Activated CD4-positive, alpha-beta T cell treated with anti-CD3 and anti-CD28 coated beads, Interleukin-2, Interleukin-4, amounts not matched to agents 100 ng/mL and 50 ng/mL, durations not matched to agents 16 hours and 8 hours (primary cell): ENCODE measurements at regions not wholly inside any gene's neighbourhood (a gene's known extent, or its start where the extent isn't known, plus 50 kb on each side); places are given as distances from the start of the nearest gene placed in this dataset.

Source experiments
- DNase-seq: peaks from one replicate; pipeline ENCODE4 v3.0.0-alpha.2; 2020; ENCODE audit warnings: low spot score

GRCh38 chr10:129074939-129075338, 392.1 kb upstream of the MGMT start:
- DNase-seq: no peak

- DNase-seq: no peak
These were observed 391.5 kb upstream of the MGMT start for GRCh38 chr10:129075508-129075907.

DNA sequence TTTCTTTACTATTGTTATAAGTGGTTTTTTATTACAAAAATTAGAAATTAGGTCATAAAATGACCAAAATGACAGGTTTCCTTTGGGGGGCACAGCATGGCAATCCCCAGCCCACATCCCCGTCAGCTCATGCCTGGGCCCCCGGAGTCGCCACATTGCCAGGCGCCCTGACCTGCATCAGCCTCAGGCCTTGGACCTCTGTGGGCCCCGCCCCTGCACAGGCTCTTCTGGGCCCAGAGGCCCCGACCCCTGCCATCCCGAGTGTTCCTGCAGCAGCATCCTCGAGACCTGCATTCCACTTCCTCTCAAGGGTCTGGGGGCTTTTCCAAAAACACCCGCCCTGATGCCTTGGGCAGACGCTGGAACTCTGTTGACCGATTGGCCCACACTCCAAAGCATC, 391.1 kb upstream of the MGMT start:
- no peak for DNase-seq

DNA sequence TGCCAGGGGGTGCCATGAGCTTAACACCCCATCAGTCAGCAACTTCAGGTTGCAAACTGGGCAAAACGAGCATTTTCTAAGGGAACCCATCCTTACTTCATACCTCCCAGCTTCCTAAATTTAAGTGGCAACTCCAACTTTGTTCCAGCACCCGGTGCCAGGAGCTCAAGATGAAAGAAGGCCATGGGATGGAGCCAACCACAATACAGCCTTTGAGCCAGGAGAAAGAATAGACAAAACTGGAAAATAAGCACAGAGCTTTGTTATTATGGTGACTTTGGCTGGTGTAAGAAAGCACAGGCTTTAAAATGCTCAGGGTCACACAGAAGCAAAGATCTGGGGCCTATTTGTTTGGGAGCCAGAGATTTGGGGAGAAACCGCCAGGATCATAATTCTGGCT, 388.7 kb upstream of the MGMT start:
- no peak for DNase-seq

DNA sequence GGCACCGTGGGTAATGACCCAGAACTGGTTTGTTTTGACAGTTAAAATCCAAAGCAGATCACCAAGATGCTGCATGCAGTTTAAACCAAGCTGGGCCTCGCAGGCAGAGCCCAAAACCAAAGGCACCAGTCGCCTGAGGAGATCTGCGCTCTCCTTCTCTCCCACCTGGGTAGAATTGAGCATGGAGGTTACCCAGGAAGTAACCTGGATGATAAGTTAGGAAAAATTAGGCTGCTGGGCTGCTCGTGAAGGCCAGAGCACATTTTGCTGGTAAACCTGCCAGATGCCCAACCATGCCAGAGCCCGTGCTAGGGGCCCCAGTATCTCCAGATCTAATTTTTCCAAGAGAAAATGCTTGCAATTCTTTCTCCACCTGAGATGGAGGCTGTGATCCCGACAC, 388.3 kb upstream of the MGMT start:
- no peak for DNase-seq

GRCh38 chr10:129079705-129080104, 387.3 kb upstream of the MGMT start:
- DNase-seq: no peak

GRCh38 chr10:129085811-129086210, 381.2 kb upstream of the MGMT start:
- no peak for DNase-seq

DNA sequence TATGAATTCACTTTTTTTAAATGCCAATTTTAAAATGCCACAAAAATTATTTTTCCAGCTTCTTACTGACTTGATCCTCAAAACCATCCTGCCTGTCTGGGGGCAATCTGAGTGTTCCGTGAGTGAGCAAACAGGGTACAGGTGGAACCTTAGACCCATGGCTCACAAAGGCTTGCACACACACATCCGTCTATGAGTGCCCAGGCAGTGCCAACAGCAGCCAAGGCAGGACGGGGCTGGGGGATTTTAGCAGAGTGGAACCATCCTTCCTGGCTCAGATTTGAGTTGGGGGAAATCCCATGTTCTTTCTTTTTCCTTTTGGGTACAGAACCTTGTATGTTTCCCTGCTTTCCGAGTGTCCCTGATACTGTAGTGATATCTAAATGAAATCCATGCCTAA, 377.7 kb upstream of the MGMT start:
- DNase-seq: no peak

DNA sequence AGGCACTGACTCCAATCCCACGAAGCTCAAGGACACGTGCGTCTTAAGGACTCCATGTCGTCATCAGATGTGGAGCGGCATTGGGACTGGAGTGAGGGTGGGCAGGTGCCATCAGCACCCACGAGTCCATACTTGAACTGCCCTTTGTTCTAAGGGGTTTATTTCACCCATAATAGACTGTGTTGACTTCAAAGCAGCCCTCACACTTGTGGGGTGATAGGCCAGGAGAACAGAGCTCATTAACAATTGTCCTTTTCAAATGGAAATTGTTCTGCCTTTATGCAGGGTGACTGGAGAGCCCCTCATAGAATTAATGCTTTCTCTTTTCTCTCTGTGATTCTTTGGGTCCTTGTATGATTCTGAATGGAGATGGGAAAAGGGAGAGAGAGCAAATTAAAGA, 376.9 kb upstream of the MGMT start:
- DNase-seq: no peak

DNA sequence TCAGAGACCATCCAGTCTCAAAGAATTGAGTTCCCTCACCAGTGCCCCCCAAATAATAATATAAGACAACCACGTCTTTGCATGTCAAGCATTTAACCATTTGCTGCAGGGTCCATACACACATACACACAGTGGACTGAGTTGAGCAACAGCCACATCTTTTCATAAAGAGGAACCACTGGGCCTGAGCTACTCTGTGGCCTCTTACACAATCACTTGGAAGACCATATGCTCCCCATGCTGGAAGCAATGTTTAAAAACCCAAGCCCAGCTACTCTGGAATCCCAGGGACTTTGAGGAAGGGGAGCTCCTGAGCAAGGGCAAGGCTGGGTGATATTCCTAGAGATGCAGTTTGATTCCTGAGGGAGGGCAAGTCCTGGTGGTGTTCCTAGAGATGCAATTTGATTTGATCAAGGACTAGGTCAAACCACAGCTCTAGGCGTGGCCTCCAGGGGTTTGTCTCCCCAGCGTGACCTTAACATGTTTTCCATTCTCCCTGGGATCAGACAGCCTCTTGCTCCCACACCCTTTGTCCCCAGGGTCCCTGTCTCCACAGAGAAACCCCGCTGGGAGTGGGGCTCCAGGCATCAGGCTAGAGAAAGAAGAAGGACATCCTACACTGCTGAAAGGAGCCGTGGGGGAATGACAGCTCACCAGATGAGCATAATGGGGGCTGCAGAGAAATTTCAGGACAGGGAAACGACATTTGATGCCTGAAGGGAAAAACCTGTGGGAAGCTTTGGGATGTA, 376.2 kb upstream of the MGMT start:
- DNase-seq: no peak

DNA sequence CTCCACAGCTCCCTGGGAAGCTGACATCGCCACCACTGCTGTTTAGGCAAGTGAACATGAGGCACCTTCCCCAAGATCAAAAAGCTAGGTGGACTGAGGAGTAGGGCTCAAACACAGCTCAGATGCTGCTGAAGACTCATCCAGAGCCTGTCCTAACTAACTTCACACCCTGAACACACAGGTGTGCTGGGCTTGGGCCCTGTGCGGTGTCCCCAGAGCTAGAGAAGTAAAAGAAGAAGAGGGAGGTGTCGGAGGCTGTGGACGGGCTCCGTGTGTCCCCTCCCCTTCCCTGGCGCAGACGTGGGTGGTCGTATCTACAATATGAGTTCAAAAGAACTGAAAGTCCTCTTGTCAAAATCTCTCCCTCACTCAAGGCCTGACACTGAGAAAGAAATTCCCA, 373.4 kb upstream of the MGMT start:
- DNase-seq: no peak

- DNase-seq: no peak
These were observed 372.8 kb upstream of the MGMT start for GRCh38 chr10:129094233-129094632.

DNA sequence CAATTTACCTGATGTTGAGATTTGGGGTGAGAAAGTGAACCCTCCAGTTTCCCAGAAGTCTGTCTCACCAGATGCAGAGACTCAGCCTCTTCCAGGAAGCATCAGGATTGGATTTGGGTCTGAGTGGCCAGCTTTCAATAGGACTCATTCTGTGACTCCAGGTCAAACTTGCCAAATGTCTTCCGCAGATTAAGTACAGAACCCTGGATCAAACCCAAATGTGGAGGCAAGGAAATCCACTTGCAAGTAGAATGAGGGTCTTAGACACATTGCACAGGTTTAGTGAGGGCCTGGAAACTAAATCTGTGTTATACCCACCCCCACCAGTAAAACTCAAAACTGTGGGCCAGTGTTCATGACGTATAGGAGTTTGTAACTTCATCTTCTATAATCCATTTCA, 372.2 kb upstream of the MGMT start:
- no peak for DNase-seq

DNA sequence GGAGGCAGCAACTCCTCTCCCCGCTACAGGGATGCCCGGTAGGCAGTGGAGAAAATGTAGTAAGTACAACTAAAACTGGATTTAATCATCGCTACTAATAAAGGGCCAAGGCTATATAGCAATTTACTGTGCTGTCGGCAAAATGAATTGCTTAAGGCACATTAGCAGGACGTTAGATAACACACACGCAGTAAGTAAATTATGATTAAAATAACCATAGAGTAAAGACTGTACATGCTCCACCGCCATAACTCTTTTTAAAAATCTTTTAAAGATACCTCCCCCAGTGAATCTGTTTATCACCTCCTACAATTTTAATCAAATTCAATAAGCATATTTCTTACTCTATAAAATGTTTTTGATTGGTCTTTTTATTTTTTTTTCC, 371.4 kb upstream of the MGMT start:
- DNase-seq: no peak

GRCh38 chr10:129096065-129096984, 370.7 kb upstream of the MGMT start:
- no peak for DNase-seq

DNA sequence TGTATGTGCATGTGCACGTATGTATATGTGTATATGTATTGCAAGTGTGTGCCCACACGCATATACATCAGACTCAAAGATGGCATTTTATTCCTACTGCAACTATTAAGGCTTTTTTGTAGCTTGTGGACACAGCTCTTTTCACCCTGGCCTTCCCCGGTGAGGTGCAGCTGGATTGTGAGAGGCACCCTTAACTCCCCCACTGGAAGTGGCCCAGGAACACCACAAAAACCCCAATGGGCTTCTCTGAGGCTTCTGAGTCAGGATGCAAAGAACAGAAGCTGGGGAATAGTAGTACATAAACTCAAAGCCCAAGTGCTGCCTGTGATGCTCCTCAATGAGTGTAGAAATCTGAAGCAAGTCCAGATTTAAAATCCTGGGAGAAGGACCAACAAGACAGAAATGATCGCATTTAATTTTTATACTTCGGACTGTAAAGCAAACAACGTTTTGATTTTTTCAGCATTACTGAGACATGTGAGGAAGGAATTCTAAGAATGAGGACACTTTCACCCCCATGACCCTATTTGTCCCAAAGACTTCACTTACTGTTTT, 369.2 kb upstream of the MGMT start:
- no peak for DNase-seq

DNA sequence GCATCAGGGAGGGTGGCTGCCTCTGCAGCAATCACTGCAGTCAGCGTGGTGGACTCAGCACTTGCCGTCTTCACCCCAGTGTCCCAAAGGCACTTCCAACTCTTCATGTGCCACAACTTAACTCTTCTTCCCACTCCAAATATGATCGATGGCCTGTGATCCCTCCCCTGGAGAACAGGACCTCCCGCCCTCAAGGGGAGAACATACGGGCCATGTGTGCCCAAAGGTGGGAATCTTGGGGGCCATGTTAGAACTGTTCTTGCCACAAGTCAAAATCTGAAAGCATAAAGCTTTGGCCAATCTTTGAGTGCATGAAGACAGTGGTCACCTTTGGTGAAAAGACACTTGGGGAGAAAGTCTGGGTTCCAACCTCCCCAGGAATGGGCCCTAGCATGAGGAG, 368.5 kb upstream of the MGMT start:
- DNase-seq: no peak

DNA sequence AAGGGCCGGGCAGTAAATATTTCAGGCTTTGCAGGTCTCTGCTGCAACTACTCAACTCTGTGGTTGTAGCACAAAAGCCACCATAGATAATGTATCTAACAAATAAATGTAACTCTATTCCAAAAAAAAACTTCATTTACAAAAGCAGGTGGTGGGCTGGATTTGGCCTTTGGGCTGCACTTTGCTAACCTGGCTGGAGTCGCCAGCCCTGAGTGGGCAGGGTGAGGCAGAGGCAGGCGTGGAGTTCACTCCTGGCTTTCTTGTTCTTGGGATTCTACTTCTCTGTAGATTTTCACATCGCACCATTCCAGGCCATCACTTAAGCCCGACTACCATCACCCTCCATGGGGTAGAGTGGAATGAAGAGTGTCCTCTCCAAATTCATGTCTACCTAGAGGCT, 367.6 kb upstream of the MGMT start:
- no peak for DNase-seq

- DNase-seq: no peak
These were observed 367.0 kb upstream of the MGMT start for GRCh38 chr10:129099992-129100391.

DNA sequence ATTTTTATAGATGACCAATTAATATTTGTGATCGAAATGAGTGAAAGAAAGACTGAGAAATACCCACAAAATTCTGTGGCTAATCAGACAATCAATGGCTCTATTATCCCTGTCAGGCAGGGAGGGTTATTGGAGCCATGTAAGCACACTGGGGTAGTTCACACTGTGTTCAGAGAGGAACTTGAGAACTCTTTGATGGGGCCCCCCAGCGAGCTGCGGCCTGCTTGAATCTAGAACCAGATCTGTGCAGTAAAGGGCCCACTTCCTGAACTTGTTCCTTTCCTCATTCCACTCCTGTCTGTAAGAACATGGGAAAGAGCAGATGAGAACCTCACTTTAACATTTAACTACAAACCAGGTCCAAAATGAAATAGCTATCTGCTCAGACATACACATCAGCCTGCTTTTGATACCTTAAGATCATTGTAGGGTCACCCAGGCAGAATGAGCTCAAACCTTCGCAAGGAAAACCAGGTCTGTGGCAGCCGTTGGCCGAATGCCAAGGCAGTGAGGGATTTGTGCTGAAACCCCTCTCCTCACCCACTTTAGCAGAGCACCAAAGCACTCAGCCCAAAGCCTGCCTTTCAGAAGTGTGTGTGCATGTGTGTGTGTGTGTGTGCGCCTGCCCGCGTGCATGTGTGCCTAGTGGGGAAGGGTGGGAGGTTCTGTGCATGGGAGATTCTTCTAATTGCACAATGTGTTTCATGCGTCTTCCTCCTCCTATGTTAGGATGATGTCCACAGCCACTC, 365.6 kb upstream of the MGMT start:
- DNase-seq: no peak

DNA sequence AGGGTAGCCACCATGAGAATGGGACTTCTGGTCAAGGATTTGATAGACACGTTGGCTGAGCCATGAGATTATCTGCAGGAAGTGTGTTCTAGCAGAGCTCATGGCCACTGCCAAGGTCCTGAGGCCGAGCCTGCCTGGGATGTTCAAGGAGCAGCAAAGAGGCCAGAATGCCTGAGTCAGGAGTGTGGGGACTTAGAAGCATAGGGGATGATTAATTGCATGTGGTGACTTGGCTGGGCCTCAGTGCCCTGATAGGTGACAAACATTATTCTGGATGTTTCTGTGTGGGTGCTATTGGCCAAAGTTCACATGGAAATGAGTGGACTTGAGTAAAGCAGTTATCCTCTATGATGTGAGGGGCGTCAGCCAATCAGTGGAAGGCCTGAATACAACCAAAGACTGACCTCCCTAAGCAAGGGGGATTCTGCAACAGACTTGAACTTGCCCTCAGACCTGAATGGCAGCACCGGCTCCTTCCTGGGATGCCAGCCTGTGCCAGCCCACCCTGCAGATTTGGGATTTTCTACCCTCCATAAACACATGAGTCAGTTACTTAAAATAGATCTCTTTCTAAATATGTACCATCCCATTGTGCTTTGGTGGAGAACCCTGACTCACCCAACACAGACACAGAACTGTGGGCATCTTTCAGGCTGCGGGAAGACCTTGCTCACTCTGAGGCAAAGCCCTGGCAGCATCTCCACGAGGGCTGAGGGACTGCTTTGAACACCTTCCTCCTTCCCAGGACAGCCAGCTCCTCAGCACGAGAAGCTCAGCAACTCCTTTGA, 363.9 kb upstream of the MGMT start:
- no peak for DNase-seq
